ENCODE measurements at regions not wholly inside any gene's neighbourhood (a gene's known extent, or its start where the extent isn't known, plus 50 kb on each side); places are given as distances from the start of the nearest gene placed in this dataset.
"Not testable (repeated sequence)": the region's sequence is repeated elsewhere in the genome, so short reads cannot be mapped to it uniquely, and the experiment has no call there.

DNA sequence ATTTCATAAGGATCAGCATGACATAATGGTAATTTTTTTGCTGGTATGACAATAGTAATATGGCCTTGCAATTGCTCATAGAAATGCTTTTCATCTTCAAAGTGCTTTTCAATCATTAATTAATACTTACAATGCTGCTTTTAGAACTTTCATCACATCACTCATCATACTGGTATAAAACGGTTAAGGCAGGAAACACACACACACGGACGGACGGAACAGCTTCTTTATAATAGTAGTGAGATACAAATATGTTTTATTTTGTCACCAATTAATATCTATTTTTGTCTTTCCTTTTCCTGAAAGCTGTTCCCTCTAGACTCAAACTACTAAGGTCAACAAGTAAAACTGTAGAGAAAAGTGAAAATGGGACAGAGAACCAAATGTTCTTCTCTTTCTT is 353.9 kb upstream of the PKN2 start:
- no peaks in the 10 kb centered on the region for H3K79me2 ChIP-seq (ENCODE audit: low read length)
- H3K4me3 ChIP-seq (ENCODE audit: low read length) = no peak overlapping the region
- TF ChIP-seq EZH2 (optimal IDR thresholded peaks at IDR 0.05; ENCODE audit: low read depth, low read length) (no peak), EZH2phosphoT487 (IDR thresholded peaks at IDR 0.05; ENCODE audit: low read length) (no peak)
- TF ChIP-seq, protein P1, sequence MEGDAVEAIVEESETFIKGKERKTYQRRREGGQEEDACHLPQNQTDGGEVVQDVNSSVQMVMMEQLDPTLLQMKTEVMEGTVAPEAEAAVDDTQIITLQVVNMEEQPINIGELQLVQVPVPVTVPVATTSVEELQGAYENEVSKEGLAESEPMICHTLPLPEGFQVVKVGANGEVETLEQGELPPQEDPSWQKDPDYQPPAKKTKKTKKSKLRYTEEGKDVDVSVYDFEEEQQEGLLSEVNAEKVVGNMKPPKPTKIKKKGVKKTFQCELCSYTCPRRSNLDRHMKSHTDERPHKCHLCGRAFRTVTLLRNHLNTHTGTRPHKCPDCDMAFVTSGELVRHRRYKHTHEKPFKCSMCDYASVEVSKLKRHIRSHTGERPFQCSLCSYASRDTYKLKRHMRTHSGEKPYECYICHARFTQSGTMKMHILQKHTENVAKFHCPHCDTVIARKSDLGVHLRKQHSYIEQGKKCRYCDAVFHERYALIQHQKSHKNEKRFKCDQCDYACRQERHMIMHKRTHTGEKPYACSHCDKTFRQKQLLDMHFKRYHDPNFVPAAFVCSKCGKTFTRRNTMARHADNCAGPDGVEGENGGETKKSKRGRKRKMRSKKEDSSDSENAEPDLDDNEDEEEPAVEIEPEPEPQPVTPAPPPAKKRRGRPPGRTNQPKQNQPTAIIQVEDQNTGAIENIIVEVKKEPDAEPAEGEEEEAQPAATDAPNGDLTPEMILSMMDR (IDR thresholded peaks at IDR 0.05; ENCODE audit: low read length) = no peak
- no peaks in the 10 kb centered on the region for H3F3A ChIP-seq (ENCODE audit: insufficient read depth, low read length)
- no peak for DNase-seq
- H3K4me1 ChIP-seq (ENCODE audit: low read length) = no peaks in the 10 kb centered on the region
- no peak overlapping the region for H3K4me2 ChIP-seq (ENCODE audit: low read depth, low read length)
- no peaks in the 10 kb centered on the region for H3K36me3 ChIP-seq (replicated peaks; ENCODE audit: insufficient read depth, low read length)
- H3K9me2 ChIP-seq (replicated peaks; ENCODE audit: insufficient read depth, low read length) = no peaks in the 10 kb centered on the region
- H3K9ac ChIP-seq (ENCODE audit: low read length) = no peak overlapping the region
- H3K27ac ChIP-seq (ENCODE audit: low read length) = no peak overlapping the region
- no peaks in the 10 kb centered on the region for H3K9me3 ChIP-seq (replicated peaks; ENCODE audit: insufficient read depth, low read length)
- no peaks in the 10 kb centered on the region for H3K27me3 ChIP-seq (replicated peaks; ENCODE audit: insufficient read depth, low read length)
- no peaks in the 10 kb centered on the region for H4K20me1 ChIP-seq (ENCODE audit: insufficient read depth, low read length)
- H2AFZ ChIP-seq (ENCODE audit: low read length) = no peak overlapping the region

DNA sequence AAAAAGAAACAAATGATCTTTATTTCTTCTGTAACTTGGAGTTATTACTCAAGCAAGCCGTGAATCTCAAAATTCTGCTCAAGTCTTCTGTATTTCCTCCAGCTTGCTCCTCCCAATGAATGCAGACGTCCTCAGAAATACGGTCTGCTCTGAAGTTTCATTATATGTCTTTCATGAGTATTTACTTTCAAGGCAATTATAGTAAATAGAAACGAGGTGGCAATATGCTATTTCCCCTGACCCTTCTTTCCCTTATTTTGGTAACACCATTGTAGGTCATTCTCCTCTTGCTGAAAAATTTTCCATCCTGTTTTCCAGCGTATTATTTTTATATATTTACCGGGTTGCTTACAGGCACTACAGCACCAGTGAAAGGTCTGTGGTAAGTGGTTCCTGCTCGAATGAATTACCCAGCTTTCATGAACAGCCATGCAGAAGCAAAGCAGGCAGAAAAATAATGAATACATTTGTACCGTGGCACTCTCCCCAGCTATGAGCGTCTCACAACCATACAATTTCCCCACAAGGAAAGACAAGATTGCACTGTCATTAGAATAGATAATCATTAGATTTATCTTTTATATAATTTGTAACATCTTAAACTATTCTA is 350.9 kb upstream of the PKN2 start:
- Histone ChIP-seq H3K27ac (ENCODE audit: low read length) (no peak overlapping the region), H3K9me2 (replicated peaks; ENCODE audit: insufficient read depth, low read length) (no peaks in the 10 kb centered on the region), H4K20me1 (ENCODE audit: insufficient read depth, low read length) (no peaks in the 10 kb centered on the region), H3K9me3 (replicated peaks; ENCODE audit: insufficient read depth, low read length) (no peaks in the 10 kb centered on the region), H3F3A (ENCODE audit: insufficient read depth, low read length) (no peaks in the 10 kb centered on the region), H3K36me3 (replicated peaks; ENCODE audit: insufficient read depth, low read length) (no peaks in the 10 kb centered on the region), H3K9ac (ENCODE audit: low read length) (no peak overlapping the region), H3K79me2 (ENCODE audit: low read length) (no peaks in the 10 kb centered on the region), H3K4me1 (ENCODE audit: low read length) (no peaks in the 10 kb centered on the region), H2AFZ (ENCODE audit: low read length) (no peak overlapping the region), H3K4me3 (ENCODE audit: low read length) (no peak overlapping the region), H3K27me3 (replicated peaks; ENCODE audit: insufficient read depth, low read length) (no peaks in the 10 kb centered on the region), H3K4me2 (ENCODE audit: low read depth, low read length) (no peak overlapping the region)
- no peak for DNase-seq
- TF ChIP-seq EZH2phosphoT487 (IDR thresholded peaks at IDR 0.05; ENCODE audit: low read length) (no peak), EZH2 (optimal IDR thresholded peaks at IDR 0.05; ENCODE audit: low read depth, low read length) (no peak)
- TF ChIP-seq, protein P1 (IDR thresholded peaks at IDR 0.05; ENCODE audit: low read length) = no peak

DNA sequence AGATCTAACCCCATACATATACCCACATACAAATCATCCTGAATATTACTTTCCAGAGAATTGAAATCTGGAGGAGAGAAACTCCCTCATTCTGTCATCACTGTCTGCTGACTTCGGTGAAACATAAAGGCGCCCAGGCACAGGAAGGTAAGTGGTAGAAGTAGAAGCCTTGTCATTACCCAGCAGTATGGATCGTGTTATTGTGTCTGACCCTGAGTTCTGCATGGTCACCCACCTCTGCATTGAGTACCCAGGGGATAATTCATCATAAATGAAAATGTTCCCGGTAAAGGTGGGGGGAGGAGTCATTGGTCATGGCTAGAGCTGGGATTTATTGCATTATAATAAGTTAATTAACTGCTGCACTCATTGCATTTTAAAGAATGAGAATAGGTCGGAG is 342.6 kb upstream of the PKN2 start:
- Histone ChIP-seq H3K4me3 (ENCODE audit: low read length) (no peak overlapping the region), H3K9me3 (replicated peaks; ENCODE audit: insufficient read depth, low read length) (no peaks in the 10 kb centered on the region), H3K79me2 (ENCODE audit: low read length) (no peaks in the 10 kb centered on the region), H3K4me2 (ENCODE audit: low read depth, low read length) (no peak overlapping the region), H3K9me2 (replicated peaks; ENCODE audit: insufficient read depth, low read length) (no peaks in the 10 kb centered on the region), H3K27ac (ENCODE audit: low read length) (no peak overlapping the region), H2AFZ (ENCODE audit: low read length) (no peak overlapping the region), H4K20me1 (ENCODE audit: insufficient read depth, low read length) (no peaks in the 10 kb centered on the region), H3K27me3 (replicated peaks; ENCODE audit: insufficient read depth, low read length) (no peaks in the 10 kb centered on the region), H3K36me3 (replicated peaks; ENCODE audit: insufficient read depth, low read length) (no peaks in the 10 kb centered on the region), H3F3A (ENCODE audit: insufficient read depth, low read length) (no peaks in the 10 kb centered on the region), H3K4me1 (ENCODE audit: low read length) (no peaks in the 10 kb centered on the region), H3K9ac (ENCODE audit: low read length) (no peak overlapping the region)
- TF ChIP-seq EZH2 (optimal IDR thresholded peaks at IDR 0.05; ENCODE audit: low read depth, low read length) (no peak), EZH2phosphoT487 (IDR thresholded peaks at IDR 0.05; ENCODE audit: low read length) (no peak)
- TF ChIP-seq, protein P1 (IDR thresholded peaks at IDR 0.05; ENCODE audit: low read length) = no peak
- no peak for DNase-seq

DNA sequence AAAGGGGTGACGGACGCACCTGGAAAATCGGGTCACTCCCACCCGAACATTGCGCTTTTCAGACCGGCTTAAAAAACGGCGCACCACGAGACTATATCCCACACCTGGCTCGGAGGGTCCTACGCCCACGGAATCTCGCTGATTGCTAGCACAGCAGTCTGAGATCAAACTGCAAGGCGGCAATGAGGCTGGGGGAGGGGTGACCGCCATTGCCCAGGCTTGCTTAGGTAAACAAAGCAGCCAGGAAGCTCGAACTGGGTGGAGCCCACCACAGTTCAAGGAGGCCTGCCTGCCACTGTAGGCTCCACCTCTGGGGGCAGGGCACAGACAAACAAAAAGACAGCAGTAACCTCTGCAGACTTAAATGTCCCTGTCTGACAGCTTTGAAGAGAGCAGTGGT is 342.0 kb upstream of the PKN2 start:
- not testable (repeated sequence) for H3K4me3 ChIP-seq (ENCODE audit: low read length); H3K36me3 ChIP-seq (replicated peaks; ENCODE audit: insufficient read depth, low read length); H4K20me1 ChIP-seq (ENCODE audit: insufficient read depth, low read length); H3K4me1 ChIP-seq (ENCODE audit: low read length); H2AFZ ChIP-seq (ENCODE audit: low read length); H3K9me2 ChIP-seq (replicated peaks; ENCODE audit: insufficient read depth, low read length); DNase-seq; H3K9me3 ChIP-seq (replicated peaks; ENCODE audit: insufficient read depth, low read length); H3K79me2 ChIP-seq (ENCODE audit: low read length); H3K27me3 ChIP-seq (replicated peaks; ENCODE audit: insufficient read depth, low read length); H3K4me2 ChIP-seq (ENCODE audit: low read depth, low read length); H3K9ac ChIP-seq (ENCODE audit: low read length); H3K27ac ChIP-seq (ENCODE audit: low read length); H3F3A ChIP-seq (ENCODE audit: insufficient read depth, low read length)
